ENCODE measurements at regions not wholly inside any gene's neighbourhood (a gene's known extent, or its start where the extent isn't known, plus 50 kb on each side); places are given as distances from the start of the nearest gene placed in this dataset.

DNA sequence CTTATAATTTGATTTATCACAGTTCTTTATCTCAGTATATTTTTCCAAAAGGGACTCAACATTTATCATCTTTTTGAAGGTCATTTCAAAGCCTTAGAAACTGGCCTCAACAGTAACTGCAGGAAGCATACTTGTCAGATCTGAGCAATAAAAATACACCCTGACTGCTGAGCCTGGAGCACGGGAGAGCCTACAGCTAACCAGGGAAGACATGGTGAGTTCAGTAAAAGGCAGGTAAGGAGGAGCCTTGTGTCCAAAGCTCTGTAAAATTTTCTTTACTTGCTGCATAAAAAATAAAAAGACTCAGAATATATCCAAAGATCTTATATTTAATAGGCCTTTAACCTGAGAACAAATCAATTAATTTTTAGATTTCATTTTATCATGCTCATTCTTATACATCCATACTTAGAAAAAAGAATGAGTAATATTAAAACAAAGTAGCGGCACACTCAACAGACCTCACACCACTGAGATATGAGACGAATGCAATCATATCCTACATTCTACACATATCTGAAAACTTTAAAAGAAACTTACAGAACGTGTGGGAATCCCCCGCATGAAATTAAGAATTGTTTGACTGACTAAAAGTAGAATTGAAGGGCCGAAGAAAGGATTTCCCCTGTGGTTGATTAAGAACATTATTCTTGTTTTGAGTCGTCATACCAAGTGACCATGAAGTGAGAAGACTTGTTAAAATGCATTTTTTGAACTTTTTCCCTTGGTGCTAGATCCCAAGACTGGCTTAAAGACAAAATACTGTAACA is 296.4 kb upstream of the MKLN1 start:
- TF ChIP-seq, protein P1, sequence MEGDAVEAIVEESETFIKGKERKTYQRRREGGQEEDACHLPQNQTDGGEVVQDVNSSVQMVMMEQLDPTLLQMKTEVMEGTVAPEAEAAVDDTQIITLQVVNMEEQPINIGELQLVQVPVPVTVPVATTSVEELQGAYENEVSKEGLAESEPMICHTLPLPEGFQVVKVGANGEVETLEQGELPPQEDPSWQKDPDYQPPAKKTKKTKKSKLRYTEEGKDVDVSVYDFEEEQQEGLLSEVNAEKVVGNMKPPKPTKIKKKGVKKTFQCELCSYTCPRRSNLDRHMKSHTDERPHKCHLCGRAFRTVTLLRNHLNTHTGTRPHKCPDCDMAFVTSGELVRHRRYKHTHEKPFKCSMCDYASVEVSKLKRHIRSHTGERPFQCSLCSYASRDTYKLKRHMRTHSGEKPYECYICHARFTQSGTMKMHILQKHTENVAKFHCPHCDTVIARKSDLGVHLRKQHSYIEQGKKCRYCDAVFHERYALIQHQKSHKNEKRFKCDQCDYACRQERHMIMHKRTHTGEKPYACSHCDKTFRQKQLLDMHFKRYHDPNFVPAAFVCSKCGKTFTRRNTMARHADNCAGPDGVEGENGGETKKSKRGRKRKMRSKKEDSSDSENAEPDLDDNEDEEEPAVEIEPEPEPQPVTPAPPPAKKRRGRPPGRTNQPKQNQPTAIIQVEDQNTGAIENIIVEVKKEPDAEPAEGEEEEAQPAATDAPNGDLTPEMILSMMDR (IDR thresholded peaks at IDR 0.05) = no peak
- TF ChIP-seq POLR2A (IDR thresholded peaks at IDR 0.05) = no peak
